Fibroblast of pulmonary artery (primary cell): ENCODE measurements at regions not wholly inside any gene's neighbourhood (a gene's known extent, or its start where the extent isn't known, plus 50 kb on each side); places are given as distances from the start of the nearest gene placed in this dataset.

Experiments used
- DNase-seq: peaks from one replicate; pipeline ENCODE4 v3.0.0-alpha.2; 2010; ENCODE audit warnings: low read depth
- H3K4me3 ChIP-seq: replicated peaks from 2 replicates; pipeline ENCODE4 v1.5.1; 2011; ENCODE audit warnings: low read depth, mild to moderate bottlenecking, control low read depth, low read length, moderate library complexity
- CTCF ChIP-seq: IDR thresholded peaks from 2 replicates; pipeline ENCODE4 v1.5.1; 2011; ENCODE audit warnings: mild to moderate bottlenecking, control low read depth, low read length, inconsistent platforms; ENCODE audit errors: missing control alignments

DNA sequence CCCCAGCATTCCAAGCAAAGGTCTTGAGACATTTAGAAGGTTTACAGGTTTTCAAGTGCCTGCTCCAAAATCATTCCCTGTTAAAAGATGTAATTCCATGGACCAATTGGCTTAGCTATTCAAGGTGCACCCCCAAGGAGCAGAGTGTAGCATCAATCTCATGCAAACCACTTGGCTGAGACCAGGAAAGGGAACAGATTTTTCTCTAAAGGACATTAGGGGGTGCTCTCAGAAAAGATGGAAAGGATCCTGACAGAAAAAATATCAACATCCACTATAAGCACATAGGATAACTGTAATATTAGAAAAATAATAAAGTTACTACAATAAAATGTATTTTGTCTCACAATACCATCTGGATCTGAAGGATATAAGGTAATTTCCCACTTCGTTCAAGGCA is 328.0 kb upstream of the CDIN1 start:
- H3K4me3 ChIP-seq, result no peak overlapping the region
- peak; percentile 2 for TF ChIP-seq CTCF
- DNase-seq, result peak; percentile 9

- DNase-seq, result no peak
- H3K4me3 ChIP-seq, result no peak overlapping the region
- TF ChIP-seq CTCF, result no peak
Observed at GRCh38 chr15:36252146-36252711, 327.2 kb upstream of the CDIN1 start.

GRCh38 chr15:36254426-36254825 is 325.0 kb upstream of the CDIN1 start:
- DNase-seq, result peak; percentile 10
- no peak for TF ChIP-seq CTCF
- no peak overlapping the region for H3K4me3 ChIP-seq

DNA sequence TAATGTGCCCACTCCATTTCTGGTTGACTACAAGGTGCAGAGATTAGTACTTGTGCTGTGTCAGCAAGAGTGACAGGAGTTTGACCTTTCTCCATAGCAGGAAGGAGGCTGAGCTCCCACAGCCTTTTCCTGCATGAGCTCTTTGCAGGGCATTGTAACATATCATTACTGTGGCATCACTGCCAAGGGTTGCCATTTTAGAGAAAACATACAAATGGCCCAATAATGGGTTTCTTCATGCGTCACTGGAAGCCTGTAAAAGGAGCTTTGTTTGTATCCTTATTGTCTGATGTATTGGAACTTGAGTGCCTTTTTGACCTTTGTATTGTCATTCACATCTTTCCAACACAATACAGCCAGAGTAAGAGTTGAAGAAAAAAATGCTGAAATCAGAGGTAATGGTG is 323.0 kb upstream of the CDIN1 start:
- no peak for TF ChIP-seq CTCF
- no peak overlapping the region for H3K4me3 ChIP-seq
- DNase-seq, result no peak

- no peak overlapping the region for H3K4me3 ChIP-seq
- DNase-seq, result peak; percentile 25
- no peak for TF ChIP-seq CTCF
Observed at GRCh38 chr15:36263666-36264065, 315.8 kb upstream of the CDIN1 start.

DNA sequence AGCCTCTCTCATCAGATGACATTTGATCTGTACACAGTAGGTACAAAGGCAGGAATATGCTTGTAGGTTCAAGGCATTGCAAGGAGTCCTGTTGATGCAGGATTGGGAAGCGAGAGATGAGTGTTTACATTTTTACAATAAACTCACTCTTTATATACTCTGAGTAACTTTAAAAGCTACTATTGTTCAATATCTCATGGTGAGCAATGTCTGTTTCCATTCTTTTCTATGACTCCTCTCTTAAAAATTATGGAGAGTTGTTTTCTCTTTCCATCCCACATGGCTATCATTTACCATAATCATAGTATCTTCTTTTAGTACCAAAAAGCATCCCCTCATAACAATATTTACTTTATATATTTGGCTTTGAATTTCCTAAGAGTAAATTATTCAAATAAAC is 314.0 kb upstream of the CDIN1 start:
- TF ChIP-seq CTCF, result no peak
- H3K4me3 ChIP-seq, result no peak overlapping the region
- DNase-seq, result no peak

DNA sequence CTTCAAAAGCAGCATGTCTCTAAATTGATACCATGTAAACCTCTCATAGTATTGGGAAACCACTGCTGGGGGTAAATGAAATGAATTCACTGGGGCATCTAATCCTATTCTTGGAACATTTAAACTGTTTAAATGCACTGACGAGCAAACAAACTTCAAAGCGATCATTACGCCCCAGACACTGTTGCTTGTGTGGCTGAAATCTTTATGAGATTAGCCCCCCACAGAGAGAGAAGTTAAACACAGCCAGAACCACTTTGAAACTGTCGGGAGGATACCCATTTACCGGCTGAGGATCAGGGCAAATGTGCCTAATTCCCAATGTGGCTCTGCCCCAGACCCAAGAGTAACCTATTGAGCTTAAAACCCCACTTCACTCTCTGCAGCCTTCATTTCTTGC is 308.4 kb upstream of the CDIN1 start:
- TF ChIP-seq CTCF, result no peak
- no peak for DNase-seq
- H3K4me3 ChIP-seq, result no peak overlapping the region
